Stimulated activated memory B cell treated with anti-CD40 and anti-IgM and Interleukin-4, amounts not matched to agents 10 μg/mL and 1 μg/mL and 100 μg/mL, for 72 hours (primary cell): ENCODE measurements at regions not wholly inside any gene's neighbourhood (a gene's known extent, or its start where the extent isn't known, plus 50 kb on each side); places are given as distances from the start of the nearest gene placed in this dataset.

Source experiments
- ATAC-seq: fragments of 150-1000 bp; cut with Tn5 transposase; 2 replicates; pipeline ENCODE4 v1.10.0; 2021
- H3K27ac Mint-ChIP-seq: one replicate; pipeline ENCODE4 v1.8.0; 2022; ENCODE audit warnings: mild to moderate bottlenecking, mixed read lengths
- H3K27me3 Mint-ChIP-seq: one replicate; pipeline ENCODE4 v1.8.0; 2022; ENCODE audit warnings: mixed read lengths
- H3K36me3 Mint-ChIP-seq: one replicate; pipeline ENCODE4 v1.8.0; 2022; ENCODE audit warnings: mixed read lengths
- H3K4me1 Mint-ChIP-seq: one replicate; pipeline ENCODE4 v1.8.0; 2022; ENCODE audit warnings: mixed read lengths
- H3K4me3 Mint-ChIP-seq: one replicate; pipeline ENCODE4 v1.8.0; 2022; ENCODE audit warnings: mild to moderate bottlenecking, moderate library complexity, mixed read lengths
- H3K9me3 Mint-ChIP-seq: one replicate; pipeline ENCODE4 v1.8.0; 2022; ENCODE audit warnings: mixed read lengths

DNA sequence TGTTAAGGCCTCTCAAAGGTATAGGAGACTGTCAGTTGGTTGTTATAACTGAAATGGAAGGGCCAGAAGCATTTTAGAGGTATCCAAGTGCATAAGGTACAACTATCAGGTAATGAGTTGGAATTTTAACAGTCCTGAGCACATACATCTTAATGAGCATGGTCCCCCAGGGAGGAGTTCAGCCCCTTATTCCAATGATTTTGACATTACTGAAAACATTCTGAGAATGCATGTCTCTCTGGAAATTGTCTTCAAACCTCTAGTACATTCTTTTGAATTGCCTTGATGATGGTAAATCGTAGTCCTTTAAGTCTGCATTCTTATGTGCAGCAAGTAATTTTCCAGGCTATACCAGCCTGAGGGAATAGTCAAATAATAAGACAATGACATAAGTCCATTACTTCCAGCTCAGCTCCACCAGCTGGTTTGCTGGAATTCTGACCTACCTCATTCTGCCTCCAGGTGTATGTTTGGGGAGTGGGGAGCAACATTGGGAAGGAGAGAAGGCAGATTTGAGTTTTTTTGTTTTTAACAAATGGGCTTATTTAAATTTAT lies 239.2 kb downstream of the MSRB3 start:
- H3K27me3 Mint-ChIP-seq, result no peaks in the 10 kb centered on the region
- H3K4me1 Mint-ChIP-seq, result no peaks in the 10 kb centered on the region
- no peak for ATAC-seq
- H3K4me3 Mint-ChIP-seq, result no peak overlapping the region
- no peaks in the 10 kb centered on the region for H3K36me3 Mint-ChIP-seq
- no peak overlapping the region for H3K27ac Mint-ChIP-seq
- H3K9me3 Mint-ChIP-seq, result no peaks in the 10 kb centered on the region

DNA sequence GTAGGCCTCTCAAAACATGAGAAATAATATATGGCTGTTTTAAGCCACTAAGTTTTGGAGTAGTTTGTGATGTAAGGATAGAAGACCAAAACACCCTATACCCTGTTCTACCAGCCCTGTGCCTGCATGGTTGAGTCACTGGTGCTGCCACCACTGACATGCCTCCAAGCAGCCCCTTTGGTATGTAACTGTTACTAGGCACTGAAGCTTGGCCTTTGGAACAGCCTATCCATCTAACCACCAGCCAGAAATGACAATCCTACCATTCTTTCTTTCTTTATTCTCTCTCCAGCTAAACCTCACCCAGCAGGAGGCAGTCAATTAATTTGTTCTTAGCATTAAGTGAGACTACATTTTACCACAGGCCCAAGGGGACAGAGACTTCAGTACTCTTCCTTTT lies 240.3 kb downstream of the MSRB3 start:
- no peak overlapping the region for H3K27ac Mint-ChIP-seq
- no peak overlapping the region for H3K4me3 Mint-ChIP-seq
- peaks cover under 1% of the 10 kb centered on the region for H3K9me3 Mint-ChIP-seq
- H3K36me3 Mint-ChIP-seq, result no peaks in the 10 kb centered on the region
- no peaks in the 10 kb centered on the region for H3K4me1 Mint-ChIP-seq
- H3K27me3 Mint-ChIP-seq, result no peaks in the 10 kb centered on the region
- ATAC-seq, result no peak

DNA sequence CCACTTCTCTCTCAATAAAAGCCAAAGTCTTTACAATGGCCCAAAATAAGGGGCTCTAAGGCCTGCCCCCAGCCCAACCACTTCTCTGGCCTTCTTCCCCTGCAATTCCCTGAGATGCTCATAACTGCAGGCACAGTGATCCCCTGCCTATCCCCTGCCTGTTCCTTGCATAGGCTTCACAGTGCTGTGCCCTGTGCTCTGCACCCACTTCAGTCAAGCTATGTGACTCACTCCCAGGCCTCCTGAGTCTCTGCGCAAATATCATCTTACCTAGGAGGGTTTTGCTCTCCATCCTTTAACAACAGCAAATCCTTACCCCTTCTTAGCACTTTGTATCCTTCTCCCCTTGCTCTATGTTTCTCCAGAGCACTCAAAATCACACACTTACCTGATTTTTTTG lies 242.2 kb downstream of the MSRB3 start:
- ATAC-seq, result no peak

DNA sequence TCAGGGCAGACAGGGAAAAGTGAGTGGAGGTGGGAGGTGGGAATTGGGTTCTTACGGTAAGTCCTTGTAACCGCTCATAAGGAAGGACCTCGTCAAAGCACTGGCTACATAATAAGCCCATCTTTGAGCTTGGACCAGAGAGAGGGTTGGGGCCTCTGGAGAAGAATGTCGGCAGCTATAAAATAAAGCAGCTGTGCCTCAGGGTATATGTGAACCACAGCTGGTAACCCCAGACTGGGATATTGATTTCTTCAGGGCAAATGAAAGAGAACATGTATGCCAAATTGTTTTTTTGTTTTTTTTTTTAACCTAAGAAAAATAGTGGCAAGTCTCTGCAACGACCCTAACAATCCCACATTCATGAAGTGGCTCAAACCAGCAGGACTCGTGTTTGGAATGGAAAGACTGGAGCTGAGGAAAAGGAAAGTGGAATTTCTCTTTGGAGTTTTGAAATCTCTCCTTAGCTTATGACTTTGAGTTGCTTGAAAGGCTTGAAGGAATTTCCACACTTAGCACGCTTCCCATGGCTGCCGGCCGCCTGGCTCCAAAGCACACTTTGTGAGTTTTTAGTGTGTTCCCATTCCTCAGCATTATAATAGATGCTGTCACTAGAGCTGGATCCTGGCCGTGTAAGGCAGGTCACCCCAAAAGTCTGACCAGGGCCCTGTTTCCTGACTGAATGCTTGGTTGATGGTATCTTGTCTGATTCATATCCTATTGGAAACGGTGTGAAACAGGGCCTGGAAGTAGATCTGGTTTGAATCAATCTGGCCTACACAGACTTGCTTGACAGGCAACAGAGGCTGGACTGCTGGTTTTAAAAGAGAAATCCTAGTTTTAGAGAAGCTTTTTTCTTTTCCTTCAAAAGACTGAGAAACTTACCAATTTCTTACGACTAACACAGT lies 244.7 kb downstream of the MSRB3 start:
- H3K27ac Mint-ChIP-seq, result no peak overlapping the region
- no peak overlapping the region for H3K4me3 Mint-ChIP-seq
- no peaks in the 10 kb centered on the region for H3K27me3 Mint-ChIP-seq
- H3K9me3 Mint-ChIP-seq, result peaks cover 4% of the 10 kb centered on the region
- ATAC-seq, result no peak
- no peaks in the 10 kb centered on the region for H3K4me1 Mint-ChIP-seq
- no peaks in the 10 kb centered on the region for H3K36me3 Mint-ChIP-seq

More for the DNA sequence above, 242.2 kb downstream of the MSRB3 start:
- Mint-ChIP-seq H3K36me3 (no peaks in the 10 kb centered on the region), H3K9me3 (peaks cover 4% of the 10 kb centered on the region), H3K27me3 (no peaks in the 10 kb centered on the region), H3K4me1 (no peaks in the 10 kb centered on the region), H3K27ac (no peak overlapping the region), H3K4me3 (no peak overlapping the region)

DNA sequence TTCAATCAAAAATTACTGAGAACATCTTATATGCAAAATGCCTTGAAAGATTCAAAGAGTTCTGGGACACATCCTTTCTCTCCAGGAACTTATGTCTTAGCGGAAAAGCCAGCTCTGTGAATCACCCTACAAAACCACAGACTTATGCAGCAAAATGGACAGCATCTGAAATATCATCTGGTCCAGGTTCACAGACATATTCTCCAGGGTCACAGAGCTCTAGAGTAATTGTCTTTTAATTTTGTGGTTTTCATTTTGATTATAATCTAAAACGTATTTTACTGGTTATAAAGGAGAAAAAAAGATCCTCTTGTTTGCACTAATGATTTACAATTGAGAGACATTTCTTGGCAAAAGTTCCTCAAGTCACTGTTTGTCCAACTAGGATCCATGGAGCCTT lies 246.2 kb downstream of the MSRB3 start:
- Mint-ChIP-seq H3K27ac (no peak overlapping the region), H3K27me3 (no peaks in the 10 kb centered on the region), H3K4me1 (no peaks in the 10 kb centered on the region), H3K9me3 (peaks cover 4% of the 10 kb centered on the region), H3K36me3 (no peaks in the 10 kb centered on the region), H3K4me3 (no peak overlapping the region)
- ATAC-seq, result no peak

DNA sequence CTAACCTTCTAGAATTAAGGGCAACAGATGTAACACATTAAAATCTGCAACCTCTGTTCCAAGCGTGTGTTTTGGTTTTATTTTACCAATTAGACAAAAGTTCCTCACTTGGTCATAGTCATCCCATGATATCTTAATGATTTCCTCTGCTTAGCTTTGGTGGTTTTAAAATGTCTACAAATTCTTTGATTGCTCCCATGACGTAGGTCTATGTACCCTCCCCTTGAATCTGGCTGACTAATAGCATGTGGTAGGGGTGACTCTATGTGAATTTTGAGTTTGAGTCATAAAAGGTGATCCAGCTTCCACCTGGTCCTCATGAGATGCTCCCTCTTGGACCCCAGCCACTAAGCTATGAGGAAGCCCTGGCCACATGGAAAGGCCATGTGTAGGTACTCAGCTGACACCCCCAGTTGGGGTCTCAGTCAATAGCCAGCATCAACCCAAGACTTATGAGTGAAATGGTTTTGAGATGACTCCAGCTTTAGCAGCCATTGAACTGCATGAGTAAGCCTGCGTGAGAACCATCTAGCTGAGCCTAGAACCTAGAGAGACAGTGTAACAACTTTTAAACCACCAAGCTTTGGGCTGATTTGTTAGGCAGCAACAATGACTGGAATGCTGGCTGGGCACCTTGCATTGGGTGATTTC lies 247.1 kb downstream of the MSRB3 start:
- Mint-ChIP-seq H3K4me1 (no peaks in the 10 kb centered on the region), H3K9me3 (peaks cover 4% of the 10 kb centered on the region), H3K4me3 (no peak overlapping the region), H3K27ac (no peak overlapping the region), H3K36me3 (no peaks in the 10 kb centered on the region), H3K27me3 (no peaks in the 10 kb centered on the region)
- no peak for ATAC-seq

DNA sequence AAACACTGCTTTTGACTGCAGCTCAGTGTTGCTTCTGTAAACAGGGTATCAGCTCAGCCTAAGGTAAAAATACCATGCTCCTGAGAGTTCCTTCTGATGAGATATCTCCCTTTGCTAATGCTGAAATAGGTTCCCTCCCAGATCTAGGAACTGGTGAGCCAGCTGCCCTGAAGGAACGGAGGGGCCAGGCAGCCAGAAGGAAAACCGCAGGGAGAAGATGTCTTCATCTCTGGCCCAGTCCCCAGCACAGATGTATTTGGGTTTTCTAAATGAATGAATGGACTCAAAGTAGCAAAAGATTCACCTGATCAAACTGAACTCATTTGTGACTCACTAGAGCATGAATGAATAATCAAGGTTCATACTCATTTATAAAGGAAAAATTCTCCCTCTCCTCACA lies 247.8 kb downstream of the MSRB3 start:
- Mint-ChIP-seq H3K9me3 (peaks cover 4% of the 10 kb centered on the region), H3K27me3 (no peaks in the 10 kb centered on the region), H3K4me1 (no peaks in the 10 kb centered on the region), H3K36me3 (no peaks in the 10 kb centered on the region), H3K27ac (no peak overlapping the region), H3K4me3 (no peak overlapping the region)
- no peak for ATAC-seq

DNA sequence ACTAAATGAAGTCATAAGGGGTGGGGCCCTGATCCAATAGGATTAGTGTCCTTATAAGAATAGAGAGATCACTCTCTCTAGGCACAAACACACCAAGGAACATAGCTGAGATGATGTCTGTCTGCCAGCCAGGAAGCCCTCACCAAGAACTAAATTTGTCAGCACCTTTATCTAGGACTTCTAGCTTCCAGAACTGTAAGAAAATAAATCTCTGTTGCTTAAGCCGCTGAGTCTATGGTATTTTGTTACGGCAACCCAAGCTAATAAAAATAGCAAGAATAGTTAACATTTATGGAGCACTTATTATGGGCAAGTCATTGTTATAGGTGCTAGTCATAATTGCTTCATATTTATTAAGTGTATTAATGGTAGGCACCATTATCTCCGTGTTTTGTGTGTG lies 249.6 kb downstream of the MSRB3 start:
- no peak overlapping the region for H3K27ac Mint-ChIP-seq
- H3K9me3 Mint-ChIP-seq, result peaks cover 4% of the 10 kb centered on the region
- no peak for ATAC-seq
- no peaks in the 10 kb centered on the region for H3K36me3 Mint-ChIP-seq
- peaks cover 3% of the 10 kb centered on the region for H3K27me3 Mint-ChIP-seq
- H3K4me3 Mint-ChIP-seq, result no peak overlapping the region
- H3K4me1 Mint-ChIP-seq, result no peaks in the 10 kb centered on the region

DNA sequence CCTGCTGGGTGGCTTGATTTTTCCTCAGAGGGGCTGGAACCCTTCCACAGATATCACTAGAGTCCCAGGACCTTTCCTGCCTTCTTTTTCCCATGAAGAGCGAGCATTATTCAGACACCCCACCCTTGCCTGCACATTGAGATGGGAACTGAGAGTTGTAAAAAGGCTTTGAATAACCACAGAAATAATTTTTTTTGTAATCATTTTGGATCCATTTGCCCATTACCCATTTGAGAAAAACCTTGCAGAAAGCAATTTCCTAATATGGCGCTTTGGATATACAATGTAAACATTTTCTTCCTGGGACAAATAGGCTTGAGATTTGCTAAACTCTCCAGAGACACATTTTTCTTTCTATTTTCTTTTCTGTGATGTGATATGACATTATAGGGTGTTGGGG lies 250.6 kb downstream of the MSRB3 start:
- peaks cover 2% of the 10 kb centered on the region for H3K9me3 Mint-ChIP-seq
- ATAC-seq, result no peak
- no peaks in the 10 kb centered on the region for H3K4me1 Mint-ChIP-seq
- no peaks in the 10 kb centered on the region for H3K36me3 Mint-ChIP-seq
- no peak overlapping the region for H3K27ac Mint-ChIP-seq
- H3K27me3 Mint-ChIP-seq, result peaks cover 8% of the 10 kb centered on the region
- no peak overlapping the region for H3K4me3 Mint-ChIP-seq

DNA sequence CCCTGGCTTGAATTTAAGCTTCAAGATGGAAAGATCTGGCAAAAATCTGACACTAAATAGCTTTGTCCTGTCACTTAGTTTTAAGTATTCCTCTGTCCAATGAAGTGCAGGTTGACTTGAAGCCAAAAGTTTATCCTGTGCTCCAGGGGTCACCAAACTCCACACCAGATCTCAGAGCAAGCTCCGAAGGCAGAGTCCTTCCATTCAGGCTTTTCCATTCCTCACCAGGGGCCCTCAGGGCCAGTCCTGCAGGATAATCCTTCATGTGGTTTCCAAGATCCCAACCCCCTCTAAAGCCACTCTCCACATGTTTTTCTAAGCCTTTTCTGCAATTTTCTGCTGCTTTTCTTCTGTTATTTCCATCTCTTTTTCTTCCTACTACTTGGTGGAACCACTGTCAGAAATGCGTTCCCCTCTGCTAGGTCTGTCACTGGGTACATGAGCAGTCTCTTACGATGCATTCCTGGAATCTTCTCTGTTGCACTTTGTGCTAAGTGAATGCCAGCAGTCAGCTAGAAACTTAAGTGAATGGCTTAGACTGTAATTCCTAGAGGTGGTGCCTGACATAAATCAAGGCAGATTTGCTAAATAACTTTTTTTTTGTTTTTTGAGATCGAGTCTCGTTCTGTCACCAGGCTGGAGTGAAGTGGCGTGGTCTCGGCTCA lies 251.4 kb downstream of the MSRB3 start:
- Mint-ChIP-seq H3K9me3 (peaks cover 2% of the 10 kb centered on the region), H3K27me3 (peaks cover 8% of the 10 kb centered on the region), H3K27ac (no peak overlapping the region), H3K4me1 (no peaks in the 10 kb centered on the region), H3K4me3 (no peak overlapping the region), H3K36me3 (no peaks in the 10 kb centered on the region)
- ATAC-seq, result no peak

DNA sequence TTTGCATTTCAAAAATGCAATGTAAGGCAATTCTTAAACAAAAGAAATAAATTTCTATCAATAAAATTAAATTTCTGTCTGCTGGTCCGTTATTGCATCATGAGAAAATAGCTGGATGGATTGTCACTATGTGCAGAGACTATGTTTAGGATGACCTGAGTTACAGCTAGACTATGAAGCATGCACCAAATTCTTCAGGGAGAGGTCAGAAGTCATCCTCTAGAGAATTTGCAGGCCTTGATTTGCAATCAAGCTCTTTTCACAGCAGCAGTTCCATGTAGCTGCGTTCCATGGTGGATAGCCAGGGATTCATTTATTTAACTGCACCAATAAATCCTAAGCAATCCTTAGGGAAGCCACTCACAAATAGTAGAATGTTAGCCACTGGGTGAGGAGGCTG lies 253.7 kb downstream of the MSRB3 start:
- no peak for ATAC-seq
- Mint-ChIP-seq H3K4me1 (no peaks in the 10 kb centered on the region), H3K27ac (no peak overlapping the region), H3K27me3 (peaks cover 8% of the 10 kb centered on the region), H3K36me3 (no peaks in the 10 kb centered on the region), H3K4me3 (no peak overlapping the region), H3K9me3 (peaks cover 2% of the 10 kb centered on the region)

DNA sequence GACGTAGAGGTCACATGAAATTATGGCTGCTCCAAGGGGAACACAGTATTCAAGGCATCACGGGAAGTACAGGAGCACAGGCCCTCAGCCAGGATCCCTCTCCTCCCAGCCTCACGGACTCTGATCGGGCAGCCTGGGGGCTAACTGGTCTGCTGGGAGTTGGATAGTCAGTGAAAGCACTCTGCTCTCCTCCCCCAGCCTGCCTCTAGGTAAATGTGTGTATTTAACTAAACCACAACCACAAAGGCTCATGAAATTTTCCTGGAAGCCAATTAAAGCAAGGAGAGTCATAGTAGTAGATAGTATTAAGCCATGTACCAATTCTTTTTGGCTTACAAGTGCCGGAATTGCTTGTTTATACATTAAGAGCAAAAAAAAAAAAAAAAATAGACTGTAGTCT lies 254.3 kb downstream of the MSRB3 start:
- Mint-ChIP-seq H3K4me3 (no peak overlapping the region), H3K27ac (no peak overlapping the region), H3K4me1 (no peaks in the 10 kb centered on the region), H3K36me3 (no peaks in the 10 kb centered on the region), H3K9me3 (peaks cover 2% of the 10 kb centered on the region), H3K27me3 (peaks cover 8% of the 10 kb centered on the region)
- no peak for ATAC-seq

DNA sequence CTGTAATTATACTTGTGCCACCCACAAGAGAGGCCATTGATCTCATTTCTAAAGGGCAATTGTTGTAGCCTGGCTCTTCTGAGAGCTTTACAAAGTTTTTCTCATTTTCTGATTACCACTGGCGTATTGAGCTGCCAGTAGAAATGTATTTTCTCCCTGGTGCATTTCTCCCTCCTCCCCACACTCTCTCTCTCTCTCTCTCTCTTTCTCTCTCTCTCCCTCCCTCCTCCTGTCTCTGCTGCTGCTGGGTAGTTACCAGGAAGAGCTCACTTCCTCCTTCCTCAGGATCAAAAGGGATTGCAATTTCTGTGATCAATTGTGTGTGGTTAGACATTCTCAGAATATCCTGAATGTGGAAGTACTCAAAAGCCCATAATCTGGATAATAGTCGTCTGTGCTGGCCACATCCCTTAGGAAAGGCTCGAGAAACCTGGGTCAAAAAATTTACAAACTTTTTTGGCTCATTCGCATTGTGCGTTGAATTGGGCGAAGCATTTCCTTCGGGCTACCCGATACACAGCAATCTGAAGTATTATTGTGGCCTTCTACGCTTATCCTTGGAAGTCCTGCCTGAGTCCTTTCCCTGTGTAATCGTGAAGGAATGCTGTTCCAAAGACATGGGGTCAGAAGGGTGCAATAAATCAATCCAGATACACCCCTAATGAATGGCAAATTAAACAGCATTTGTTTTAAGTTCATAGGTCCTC lies 254.8 kb downstream of the MSRB3 start:
- no peak for ATAC-seq
- Mint-ChIP-seq H3K27ac (no peak overlapping the region), H3K36me3 (no peaks in the 10 kb centered on the region), H3K27me3 (peaks cover 8% of the 10 kb centered on the region), H3K4me1 (no peaks in the 10 kb centered on the region), H3K4me3 (no peak overlapping the region), H3K9me3 (peaks cover 6% of the 10 kb centered on the region)

DNA sequence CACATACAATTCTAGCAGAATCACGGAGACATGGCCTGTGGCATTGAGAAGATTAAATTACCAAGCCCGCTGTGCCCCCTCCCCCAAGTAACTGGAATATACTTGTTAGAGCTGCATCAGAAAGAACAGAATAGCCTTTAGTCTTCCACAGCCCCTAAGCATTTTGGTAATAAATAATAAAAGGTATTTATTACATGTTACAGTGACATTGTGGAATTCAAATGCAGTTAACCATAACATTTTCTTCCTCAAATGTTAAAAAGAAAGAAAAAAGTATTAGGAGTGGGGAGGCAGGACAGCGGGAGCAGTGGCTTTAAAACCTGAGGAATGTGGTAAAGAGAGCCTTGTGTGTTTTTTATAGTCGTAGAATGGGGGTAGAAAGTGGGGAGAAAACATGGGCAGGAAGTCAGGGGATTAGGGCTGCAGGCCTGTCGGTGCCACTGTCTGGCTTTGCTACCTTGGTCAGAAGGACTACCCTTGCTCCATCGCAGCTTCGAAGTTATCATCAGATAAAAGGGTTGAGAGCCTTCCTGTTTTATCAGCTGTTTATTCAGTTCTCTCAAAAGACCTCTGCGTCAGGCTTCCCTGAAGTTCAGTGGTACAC lies 255.9 kb downstream of the MSRB3 start:
- Mint-ChIP-seq H3K4me1 (no peaks in the 10 kb centered on the region), H3K9me3 (peaks cover 8% of the 10 kb centered on the region), H3K36me3 (no peaks in the 10 kb centered on the region), H3K27me3 (peaks cover 8% of the 10 kb centered on the region), H3K27ac (no peak overlapping the region), H3K4me3 (no peak overlapping the region)
- ATAC-seq, result no peak

DNA sequence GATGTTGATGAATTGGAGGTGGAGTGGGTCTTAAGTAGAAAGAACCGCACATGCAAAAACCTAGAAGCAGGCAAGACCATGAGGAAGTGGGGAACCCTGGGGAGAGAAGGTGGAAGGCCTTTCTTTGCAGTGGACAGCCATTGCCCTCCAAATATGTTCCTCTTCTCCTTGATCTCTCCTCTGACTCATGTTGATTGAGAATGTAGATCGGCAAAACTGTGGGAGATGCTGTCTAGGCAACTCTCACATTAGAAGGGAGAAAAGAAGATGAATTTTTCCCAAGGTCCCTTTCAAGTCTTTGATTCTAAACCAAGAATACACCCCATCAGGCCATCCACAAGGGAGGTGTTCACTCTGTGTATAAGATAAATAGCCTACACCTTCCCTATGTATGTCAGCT lies 257.5 kb downstream of the MSRB3 start:
- ATAC-seq, result no peak
- Mint-ChIP-seq H3K27ac (no peak overlapping the region), H3K9me3 (peaks cover 14% of the 10 kb centered on the region), H3K36me3 (no peaks in the 10 kb centered on the region), H3K4me3 (no peak overlapping the region), H3K4me1 (no peaks in the 10 kb centered on the region), H3K27me3 (peaks cover 8% of the 10 kb centered on the region)
